DMS114 treated with DMSO at 0.1 percent for 48 hours (cell line): ENCODE measurements at regions not wholly inside any gene's neighbourhood (a gene's known extent, or its start where the extent isn't known, plus 50 kb on each side); places are given as distances from the start of the nearest gene placed in this dataset.

Experiments
- DNase-seq: peaks from one replicate; lab custom pipeline; 2025; ENCODE audit not compliant: unreplicated experiment; lab: John Stamatoyannopoulos, UW

DNA sequence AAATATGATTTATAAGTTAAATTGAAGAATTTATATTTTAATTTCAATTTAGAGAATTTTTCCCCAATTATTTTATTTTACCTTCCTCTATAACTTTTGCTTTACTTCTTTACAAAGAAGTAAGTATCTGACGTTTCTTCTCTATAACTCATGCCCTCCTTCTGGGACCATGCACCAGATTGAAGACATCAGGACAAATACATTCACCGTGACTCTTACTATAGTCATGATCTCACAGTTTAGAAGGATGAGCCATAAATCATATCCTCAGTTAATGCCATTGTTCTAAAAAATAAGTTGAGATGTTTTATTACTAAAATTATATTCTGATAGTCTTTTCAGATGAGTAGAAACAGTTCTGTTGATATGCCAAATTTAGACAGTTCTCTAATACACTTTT lies 279.3 kb downstream of the TMX3 start:
- DNase-seq = no peak

DNA sequence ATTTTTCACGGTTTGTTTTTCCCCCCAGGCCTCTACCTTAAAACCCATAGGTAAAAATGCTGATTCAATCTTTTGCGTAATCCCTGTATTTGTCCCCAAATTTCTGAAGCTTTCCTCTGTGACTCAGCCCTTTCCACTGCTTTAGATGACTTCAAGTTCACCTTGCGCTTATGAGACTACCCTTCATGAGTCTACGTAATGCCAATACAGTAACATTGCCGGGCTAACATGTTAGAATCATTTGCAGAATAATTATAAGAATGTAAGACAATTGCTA lies 283.0 kb downstream of the TMX3 start:
- no peak for DNase-seq

DNA sequence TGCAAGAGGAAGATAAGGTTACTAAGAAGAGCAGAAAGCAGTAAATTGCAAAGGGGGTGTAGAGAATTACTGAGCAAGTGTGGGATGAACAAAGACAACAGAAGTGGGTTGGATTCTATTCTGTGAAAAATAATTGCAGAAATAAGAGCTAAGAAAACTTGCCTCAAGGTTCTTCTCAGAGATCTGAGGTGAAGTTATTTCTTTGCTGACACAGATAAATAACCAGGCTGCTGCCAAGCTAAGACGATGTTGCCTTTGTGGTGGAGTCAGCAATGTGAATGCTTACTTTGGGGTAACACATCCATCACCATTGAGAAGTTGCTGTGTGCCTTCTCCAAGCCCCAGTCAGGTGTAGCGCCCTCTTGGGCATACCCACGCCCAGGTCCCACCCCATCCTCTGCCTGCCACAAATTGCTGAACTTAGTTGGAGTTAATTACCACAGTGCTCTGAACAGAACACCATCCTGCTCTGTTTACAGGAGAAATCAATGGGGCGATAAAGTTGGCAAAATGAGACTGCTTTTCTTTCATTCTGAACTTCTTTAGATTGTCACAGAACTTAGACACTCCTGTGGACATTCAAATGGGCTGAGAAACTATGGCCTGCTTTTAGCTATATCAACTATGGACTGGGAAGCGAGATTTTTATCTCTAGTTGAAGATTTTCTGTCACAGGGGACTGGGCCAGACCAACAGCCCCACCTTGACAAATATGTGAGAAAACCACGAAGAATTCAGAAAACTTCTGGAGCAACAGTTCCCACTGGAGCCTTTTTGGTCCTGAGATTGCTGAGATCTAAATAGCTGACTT lies 283.6 kb downstream of the TMX3 start:
- DNase-seq = no peak

DNA sequence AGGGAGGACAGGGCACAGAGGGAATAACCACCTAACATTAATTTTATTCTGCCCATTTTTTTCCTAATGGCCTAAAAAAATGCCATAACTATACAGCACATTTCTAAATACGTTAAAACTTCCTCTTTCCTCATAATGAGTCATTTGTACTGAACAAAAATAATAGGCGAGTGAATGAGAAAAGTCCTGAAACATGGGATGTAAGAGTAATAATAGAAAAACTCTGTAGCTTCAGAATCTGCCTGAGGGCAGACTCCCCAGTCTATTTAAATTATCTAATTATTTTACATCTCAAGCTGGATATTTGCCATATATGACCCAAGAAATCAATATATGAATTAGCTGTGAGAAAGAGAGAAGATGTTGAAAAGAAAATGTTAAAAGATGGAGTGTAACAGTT lies 285.1 kb downstream of the TMX3 start:
- DNase-seq = no peak

DNA sequence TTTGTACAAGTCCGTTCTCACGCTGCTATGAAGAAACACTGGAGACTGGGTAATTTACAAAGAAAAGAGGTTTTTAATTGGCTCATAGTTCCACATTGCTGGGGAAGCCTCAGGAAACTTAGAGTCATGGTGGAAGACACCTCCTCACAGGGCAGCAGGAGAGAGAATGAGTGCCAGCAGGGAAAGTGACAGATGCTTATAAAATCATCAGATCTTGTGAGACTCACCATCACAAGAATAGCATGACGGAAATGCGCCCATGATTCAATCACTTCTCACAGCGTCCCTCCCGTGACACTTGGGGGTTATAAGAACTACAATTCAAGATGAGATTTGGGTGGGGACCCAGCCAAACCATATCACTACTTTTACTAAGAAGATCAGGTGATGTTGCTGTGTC lies 285.8 kb downstream of the TMX3 start:
- DNase-seq = no peak

DNA sequence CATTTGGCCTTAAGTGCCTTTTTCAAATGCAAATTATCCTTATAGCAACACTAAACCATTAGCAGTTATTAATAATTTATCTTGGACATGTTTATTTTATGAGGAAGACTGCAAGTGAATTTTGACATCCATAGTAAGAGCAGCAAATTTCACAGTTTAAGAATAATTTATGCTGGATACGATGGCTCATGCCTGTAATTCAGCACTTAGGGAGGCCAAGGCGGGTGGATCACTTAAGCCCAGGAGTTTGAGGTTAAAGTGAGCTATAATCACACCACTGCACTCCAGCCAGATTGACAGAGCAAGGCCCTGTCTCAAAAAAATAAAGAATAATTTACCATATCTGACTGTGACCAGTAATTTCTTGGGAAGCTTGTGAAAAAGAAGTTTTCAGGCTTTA lies 286.2 kb downstream of the TMX3 start:
- DNase-seq = no peak

DNA sequence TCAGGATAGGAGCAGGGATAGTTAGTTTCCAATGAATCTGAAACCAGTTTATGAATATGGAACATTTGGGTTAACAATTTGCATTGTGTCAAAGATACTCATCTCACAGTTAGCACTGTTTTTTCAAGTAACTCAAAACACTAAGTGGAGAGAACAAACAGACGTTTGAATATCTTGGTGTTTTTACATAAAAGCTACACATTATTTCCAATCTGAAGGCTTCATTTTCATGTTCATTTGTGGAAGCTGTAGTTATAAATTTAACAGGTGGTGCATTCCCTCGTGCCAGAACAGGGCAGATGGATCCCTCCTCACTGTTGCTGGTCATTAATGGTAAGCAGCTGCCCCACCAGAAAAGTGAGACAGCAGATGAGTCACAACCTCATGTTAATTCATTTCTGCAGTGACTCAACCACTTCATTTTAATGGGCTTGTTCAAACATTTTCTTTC lies 286.9 kb downstream of the TMX3 start:
- no peak for DNase-seq

DNA sequence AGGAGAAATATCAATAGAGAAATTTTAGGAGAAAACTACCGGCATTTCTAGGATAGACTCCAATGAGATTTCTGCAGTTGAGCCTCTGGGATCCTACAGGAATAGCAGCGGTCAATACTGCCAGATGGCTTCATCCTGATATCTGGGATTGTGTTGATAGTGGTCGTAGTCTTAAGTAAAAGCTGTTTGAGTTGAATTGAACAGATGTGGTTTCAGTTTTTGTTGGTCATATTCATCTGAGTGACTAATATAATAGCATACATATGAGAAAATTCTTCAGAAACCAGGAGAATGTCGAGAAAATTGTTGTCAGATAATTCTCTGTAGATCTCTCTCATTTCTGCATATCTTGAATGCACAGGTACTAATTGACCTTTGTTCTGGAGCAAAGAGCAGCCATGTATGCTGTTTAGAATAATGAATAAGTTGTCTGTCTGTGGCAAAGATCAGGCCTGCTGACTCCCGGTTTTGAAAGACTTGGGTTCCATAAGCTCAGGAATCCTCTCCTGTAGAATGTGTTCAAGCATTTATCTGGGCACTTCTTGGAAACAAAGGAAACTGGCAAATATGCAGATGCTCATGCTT lies 288.1 kb downstream of the TMX3 start:
- DNase-seq = no peak

DNA sequence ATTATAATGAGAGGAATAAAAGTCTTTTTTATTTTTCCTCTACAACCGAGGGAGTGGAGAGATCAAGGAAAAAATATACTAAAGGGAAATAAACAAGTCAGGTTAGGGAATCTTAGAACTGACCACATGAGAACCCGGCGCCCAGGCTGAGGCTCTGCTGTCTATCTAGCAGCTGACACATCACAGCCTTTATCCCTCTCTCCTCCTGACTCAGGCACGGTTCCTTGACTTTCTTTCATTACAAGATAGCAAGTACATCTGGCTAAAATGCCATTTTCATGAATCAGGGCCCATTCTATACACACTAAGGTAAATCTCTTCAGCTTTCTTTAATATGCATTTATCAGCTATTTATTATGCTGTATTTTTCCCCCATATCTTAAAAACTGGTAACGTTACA lies 296.0 kb downstream of the TMX3 start:
- no peak for DNase-seq

DNA sequence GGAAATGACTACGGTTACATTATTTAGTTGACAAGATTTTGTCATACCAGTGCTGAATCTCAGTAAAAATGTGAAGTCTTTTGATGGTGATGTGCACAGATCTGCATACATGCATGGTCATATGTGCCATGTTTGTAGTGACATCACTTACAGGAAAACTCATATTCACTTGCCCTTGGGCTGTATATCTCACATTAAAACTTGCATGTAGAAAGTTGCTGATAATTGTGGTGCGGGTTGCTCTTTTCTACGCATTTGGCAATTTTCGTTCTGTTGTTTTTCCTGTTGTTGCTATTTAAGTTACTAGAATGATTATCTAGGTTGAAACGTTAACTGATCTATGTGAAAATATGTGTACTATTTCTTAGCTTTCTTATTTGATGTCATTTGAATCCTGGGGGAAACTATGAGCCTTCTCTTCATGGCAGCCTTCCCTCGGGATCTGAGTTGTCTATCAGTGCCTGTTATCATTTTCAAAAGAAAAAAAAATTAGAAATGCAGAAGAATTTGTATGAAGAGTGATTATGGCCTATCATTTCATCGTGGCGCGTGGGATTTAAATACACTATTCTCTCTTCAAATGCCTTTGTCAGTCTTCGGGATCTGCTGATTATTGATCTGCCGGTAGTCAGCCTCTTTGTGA lies 296.6 kb downstream of the TMX3 start:
- DNase-seq = no peak

DNA sequence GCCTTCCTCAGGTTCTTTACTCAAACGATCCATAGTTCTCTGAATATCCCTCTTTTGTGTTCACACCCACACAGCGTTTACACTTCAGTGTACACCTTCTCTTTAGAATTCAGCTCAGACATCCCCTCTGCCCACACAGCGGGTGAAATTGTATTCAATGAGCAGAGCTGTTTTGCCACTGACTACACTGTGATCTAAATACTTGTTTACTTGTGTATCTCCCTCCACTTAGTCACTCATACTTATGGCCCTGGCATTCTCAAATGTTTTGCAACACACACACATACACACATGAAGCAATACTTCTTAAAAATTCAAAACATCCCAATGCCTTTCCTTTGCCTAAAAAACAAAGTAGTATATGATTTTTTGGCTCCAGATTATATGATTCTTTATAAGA lies 297.1 kb downstream of the TMX3 start:
- no peak for DNase-seq

DNA sequence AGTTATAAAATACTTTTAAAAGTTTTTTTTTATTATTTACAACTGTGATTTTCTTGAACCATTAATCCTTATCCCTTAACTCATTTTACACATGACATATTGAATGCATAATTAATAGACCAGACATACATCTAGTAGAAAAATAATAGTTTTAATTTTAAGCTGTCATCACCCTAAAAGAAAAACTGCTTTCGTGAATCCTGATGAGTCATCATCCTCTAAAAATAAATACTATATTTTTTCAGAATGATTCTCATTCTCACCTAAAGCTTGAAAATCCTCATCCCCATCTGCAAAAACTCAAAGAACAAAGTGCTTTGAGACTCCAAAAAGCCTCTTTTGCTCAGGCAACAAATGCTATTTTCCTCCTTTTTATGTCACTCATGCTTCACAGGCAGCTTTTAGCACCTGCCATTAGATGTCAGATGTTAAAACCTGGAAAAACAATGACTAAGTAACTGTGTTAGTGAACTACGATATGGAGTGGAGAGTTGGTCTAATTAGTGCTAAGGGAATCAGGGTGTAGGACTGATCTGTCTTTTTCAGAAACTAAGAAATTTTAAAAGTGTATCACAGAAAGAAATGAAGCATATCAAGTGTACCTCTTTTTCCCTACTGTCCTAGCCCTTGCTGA lies 297.6 kb downstream of the TMX3 start:
- no peak for DNase-seq

DNA sequence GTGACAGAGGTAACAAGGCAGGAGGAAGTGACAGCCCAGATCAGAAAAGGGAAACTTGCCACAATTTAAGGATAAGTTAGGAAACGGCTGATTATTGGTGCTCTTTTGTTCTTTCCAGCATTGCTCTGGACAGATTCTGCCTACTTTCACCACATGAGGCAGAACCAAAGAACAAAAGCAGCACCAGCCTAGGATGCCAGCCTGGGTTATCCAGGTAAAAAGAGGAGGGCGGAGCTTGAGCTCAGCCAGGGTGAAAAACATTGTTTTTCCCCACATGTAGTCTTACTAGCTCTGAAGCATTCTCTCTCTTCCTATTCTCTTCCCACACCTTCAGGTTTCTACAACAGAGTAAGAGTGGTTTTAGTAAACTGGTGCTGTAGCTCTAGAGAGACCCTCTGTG lies 300.5 kb downstream of the TMX3 start:
- no peak for DNase-seq

DNA sequence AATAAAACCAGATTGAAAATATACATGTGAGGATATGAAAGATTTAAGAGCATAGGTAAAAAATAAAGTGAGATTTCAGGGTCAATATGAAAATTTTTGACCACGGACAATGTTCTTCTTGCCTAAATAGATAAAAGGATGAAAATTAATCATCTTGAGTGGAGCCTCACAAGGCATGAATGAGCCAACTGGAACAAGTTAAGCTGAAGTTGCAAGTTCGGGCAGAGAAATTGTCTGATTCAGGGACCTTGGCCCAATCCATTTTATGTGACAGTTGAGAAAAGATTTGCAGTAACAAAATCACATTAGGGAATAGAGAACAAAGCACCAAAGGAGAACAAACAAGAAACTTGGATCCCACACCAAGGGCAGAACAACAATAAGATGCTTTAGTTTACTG lies 305.3 kb downstream of the TMX3 start:
- no peak for DNase-seq

DNA sequence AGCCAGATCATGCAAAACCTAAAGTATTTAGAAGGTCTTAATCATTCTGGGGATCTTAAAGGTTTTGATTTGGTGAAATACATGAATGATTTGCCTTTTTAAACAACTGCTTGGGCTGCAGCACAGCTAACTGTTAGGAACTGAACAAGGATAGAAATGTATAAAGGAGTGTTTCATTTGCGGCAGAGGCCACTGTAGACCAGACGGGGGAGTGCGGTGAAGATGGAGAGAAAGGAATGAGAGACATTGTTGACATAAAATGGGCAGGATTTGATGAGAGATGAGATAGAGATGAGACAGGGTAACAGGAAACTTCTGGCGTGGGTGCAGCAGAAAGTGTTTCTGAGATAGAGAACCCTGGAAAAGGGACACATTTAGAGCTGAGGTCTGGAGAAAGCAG lies 308.1 kb downstream of the TMX3 start:
- DNase-seq = no peak

DNA sequence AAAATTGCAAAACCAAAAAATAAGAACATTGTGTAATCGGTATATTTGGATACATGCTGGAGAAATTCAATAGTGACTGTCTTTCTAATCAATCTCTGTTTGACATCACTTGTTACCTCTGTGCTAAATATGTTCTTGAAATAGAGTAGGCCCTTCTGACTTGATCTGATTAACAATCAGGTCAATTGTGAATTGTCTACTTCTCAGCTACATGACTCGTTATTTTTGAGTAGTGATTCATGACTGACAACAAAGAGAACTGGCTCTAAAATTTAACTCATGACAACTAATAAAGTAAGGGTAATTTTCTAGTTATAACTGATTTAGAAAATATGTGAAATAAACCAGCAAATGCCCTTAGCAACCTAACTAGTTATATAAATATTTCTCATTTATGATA lies 312.1 kb downstream of the TMX3 start:
- no peak for DNase-seq

DNA sequence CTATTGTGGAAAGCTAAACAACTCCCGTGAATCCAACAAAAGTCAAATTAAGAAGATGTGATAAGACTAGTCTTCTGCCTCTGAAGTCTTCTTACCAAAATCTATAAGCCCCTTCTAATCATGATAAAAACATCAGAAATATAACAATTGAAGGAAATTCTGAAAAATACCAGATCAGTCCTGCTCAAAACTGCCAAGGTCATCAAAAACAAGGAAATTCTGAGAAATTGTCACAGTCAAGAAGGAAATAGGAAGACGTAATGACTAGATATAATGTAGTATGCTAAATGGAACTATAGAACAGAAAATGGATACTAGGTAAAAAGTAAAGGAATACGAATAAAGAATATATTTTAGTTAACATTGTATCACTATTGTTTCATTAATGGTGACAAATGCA lies 314.0 kb downstream of the TMX3 start:
- no peak for DNase-seq

DNA sequence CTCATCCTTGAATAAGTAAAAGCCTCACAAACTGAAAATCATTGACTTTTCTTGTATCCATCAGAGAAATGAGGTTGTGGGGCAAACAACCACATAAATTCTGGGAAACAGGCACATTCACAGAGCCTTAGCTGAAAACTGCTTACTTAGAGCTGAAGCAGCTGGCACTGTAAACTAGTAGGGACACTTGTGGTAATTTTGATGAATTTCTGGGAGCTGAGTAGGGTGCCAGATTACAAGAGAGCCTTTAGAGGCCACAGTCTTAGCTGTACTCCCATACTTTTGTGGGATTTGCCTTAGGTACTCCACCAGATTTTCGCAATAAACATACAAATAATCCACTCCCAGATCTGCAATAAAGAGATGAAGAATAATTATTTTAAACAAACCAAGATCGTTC lies 315.2 kb downstream of the TMX3 start:
- DNase-seq = no peak

DNA sequence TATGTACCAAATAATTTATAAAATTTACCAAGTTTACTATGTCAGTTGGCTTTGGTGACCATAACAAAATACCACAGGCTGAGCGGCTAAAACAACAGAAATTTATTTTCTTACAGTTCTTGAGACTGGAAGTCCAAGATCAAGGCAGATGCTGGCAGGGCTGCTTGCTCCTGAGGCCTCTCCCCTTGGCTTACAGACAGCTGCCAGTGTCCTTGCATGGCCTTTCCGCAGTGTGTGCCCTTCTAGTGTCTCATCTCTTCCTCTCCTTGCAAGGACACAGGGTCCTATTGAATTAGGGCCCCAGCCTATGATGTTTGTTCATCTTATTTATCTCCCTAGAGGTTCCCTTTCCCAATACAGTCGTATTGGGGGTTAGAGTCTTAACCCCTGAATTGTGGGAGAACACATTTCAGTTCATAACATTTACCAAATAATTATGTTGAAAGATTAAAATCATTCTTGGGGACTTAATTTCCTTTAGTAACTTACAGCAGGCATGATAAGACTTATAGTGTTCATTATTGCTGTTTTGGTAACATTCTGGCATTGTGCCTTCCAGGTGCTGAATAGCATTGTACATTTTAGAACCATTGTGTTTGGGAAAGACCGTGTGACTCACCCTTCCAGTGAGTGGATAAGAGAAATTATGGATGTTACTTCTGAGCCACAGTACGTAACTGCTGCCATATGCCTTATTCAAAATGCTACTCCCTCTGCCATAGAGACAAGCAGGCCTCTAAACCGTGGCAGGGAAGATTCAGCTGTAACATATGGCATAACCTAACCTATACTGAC lies 317.5 kb downstream of the TMX3 start:
- no peak for DNase-seq

DNA sequence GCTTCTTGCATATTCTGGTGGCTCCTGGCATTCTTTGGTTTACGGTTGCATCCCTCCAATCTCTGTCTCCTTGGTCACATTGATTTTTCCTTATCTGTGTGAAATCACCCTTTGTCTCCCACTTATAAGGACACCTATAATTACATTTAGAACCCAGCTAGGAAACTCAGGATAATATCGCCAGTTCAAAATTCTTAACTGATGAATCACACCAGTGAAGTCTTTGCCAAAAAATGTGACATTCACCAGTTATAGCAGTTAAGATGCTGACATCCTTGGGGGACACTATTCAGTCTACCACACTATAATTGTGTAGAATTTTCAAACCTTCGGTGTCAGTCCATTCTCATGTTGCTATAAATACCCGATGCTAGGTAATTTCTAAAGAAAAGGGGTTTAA lies 320.2 kb downstream of the TMX3 start:
- DNase-seq = no peak

DNA sequence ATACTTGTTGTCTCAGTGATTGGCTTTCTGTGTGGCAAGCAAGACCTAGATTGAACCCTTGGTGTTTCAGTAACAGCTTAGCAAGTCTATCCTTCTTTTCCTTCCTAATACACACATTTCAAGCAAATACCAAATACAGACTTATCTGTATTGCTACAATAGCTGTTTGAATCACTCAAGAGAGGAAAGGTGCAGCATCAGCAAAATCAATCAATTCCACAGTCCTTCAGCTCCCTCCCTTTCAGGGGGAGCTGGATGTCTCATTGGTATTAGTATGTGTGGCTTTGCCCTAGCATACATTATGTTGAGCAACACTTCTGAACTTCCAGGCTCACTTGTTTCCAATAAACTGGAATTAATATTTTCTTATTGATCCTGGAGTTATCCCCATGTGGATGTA lies 323.1 kb downstream of the TMX3 start:
- no peak for DNase-seq
